Endothelial cell of umbilical vein (primary cell): ENCODE measurements at regions not wholly inside any gene's neighbourhood (a gene's known extent, or its start where the extent isn't known, plus 50 kb on each side); places are given as distances from the start of the nearest gene placed in this dataset.

Experiments used
- BruUV-seq: library from RNA; stranded (reverse); fragments of 400-500 nt; replicated peaks from 2 replicates; lab custom pipeline; 2021; lab: Mats Ljungman, UMichigan
- CTCF ChIA-PET: fragments of 300-600, 350-600 bp; sonication (Branson Sonifier 250); formaldehyde crosslinking; loops from one replicate; lab custom pipeline; 2021; ENCODE audit warnings: antibody characterized with exemption, inconsistent platforms; lab: Charles Lee
- POLR2A ChIA-PET: fragments of 300-600, 350-600 bp; sonication (Branson Sonifier 250); formaldehyde crosslinking; loops from one replicate; lab custom pipeline; 2021; ENCODE audit warnings: antibody characterized with exemption, inconsistent platforms; lab: Charles Lee
- DNase-seq: peaks from one replicate; pipeline ENCODE4 v3.0.0-alpha.2; 2011; ENCODE audit warnings: low read depth, low spot score
- FAIRE-seq: peaks from 2 replicates; lab custom pipeline; 2011; peaks lifted over from hg19 to GRCh38; lab: Jason Lieb, UNC
- H2AFZ ChIP-seq: 2 replicates; pipeline ENCODE4 v1.6.0; 2012; ENCODE audit warnings: low read depth, low read length, control low read depth, inconsistent platforms
- H3K27ac ChIP-seq: 2 replicates; pipeline ENCODE4 v1.5.1; 2011; ENCODE audit warnings: low read depth, mild to moderate bottlenecking, control low read depth, low read length, moderate library complexity; ENCODE audit not compliant: insufficient read depth
- H3K27me3 ChIP-seq, 2 experiments: 2 replicates each; pipeline versions ENCODE4 v1.6.0 to v1.6.1; 2011; ENCODE audit warnings: low read length in 2 of 2, mixed read lengths in 1 of 2; ENCODE audit not compliant: control insufficient read depth in 2 of 2, insufficient read depth in 2 of 2
- H3K36me3 ChIP-seq, 2 experiments: 2 replicates in 1 of 2; 3 replicates in 1 of 2; pipeline ENCODE4 v1.5.1; 2011; ENCODE audit warnings: low read length in 2 of 2, mild to moderate bottlenecking in 1 of 2, moderate library complexity in 1 of 2; ENCODE audit not compliant: control insufficient read depth in 2 of 2, insufficient read depth in 2 of 2; ENCODE audit errors: extremely low read depth in 1 of 2
- H3K4me1 ChIP-seq: 3 replicates; pipeline ENCODE4 v1.5.1; 2011; ENCODE audit warnings: mild to moderate bottlenecking, low read length; ENCODE audit not compliant: control insufficient read depth, insufficient read depth; ENCODE audit errors: extremely low read depth
- H3K4me2 ChIP-seq: 2 replicates; pipeline ENCODE4 v1.6.1; 2011; ENCODE audit warnings: low read length, control low read depth, mixed read lengths; ENCODE audit not compliant: insufficient read depth
- H3K4me3 ChIP-seq, 3 experiments: fragments of 200-600 bp in 1 of 3; sonication (generic), shearing (Covaris generic) in 1 of 3; replicated peaks in 1 of 3; 2 replicates each; pipeline ENCODE4 v1.5.1; 2011 to 2016; ENCODE audit warnings: control low read depth in 3 of 3, low read length in 3 of 3, mild to moderate bottlenecking in 2 of 3, inconsistent platforms in 1 of 3, low read depth in 1 of 3, moderate library complexity in 1 of 3; ENCODE audit not compliant: insufficient read depth in 1 of 3
- H3K79me2 ChIP-seq: 2 replicates; pipeline ENCODE4 v1.6.0; 2012; ENCODE audit warnings: low read length, inconsistent platforms; ENCODE audit not compliant: control insufficient read depth, insufficient read depth
- H3K9ac ChIP-seq: replicated peaks from 2 replicates; pipeline ENCODE3; 2011; ENCODE audit warnings: low read length, control low read depth; ENCODE audit not compliant: insufficient read depth; ENCODE audit errors: extremely low read depth
- H3K9me1 ChIP-seq: replicated peaks from 3 replicates; pipeline ENCODE4 v1.6.0; 2011; ENCODE audit warnings: mild to moderate bottlenecking, low read length; ENCODE audit not compliant: control insufficient read depth, insufficient read depth; ENCODE audit errors: extremely low read depth
- H3K9me3 ChIP-seq: replicated peaks from 2 replicates; pipeline ENCODE4 v1.5.1; 2012; ENCODE audit warnings: low read length, inconsistent platforms; ENCODE audit not compliant: control insufficient read depth, insufficient read depth
- H4K20me1 ChIP-seq: replicated peaks from 2 replicates; pipeline ENCODE3; 2011; ENCODE audit warnings: mild to moderate bottlenecking, low read length; ENCODE audit not compliant: control insufficient read depth, insufficient read depth; ENCODE audit errors: extremely low read depth
- EZH2 ChIP-seq: IDR thresholded peaks from 2 replicates; pipeline ENCODE4 v1.6.1; 2012; ENCODE audit warnings: borderline replicate concordance, low read depth, mild to moderate bottlenecking, moderate library complexity, low read length, inconsistent platforms; ENCODE audit not compliant: severe bottlenecking
- FOS ChIP-seq: IDR thresholded peaks from 2 replicates; pipeline ENCODE4 v1.6.1; 2011; ENCODE audit warnings: mild to moderate bottlenecking, low read length, moderate library complexity, borderline replicate concordance; ENCODE audit not compliant: insufficient read depth
- GATA2 ChIP-seq: IDR thresholded peaks from 2 replicates; pipeline ENCODE4 v1.7.0; 2011; ENCODE audit warnings: low read depth, mild to moderate bottlenecking, moderate library complexity, mixed read lengths, low read length; ENCODE audit not compliant: insufficient read length, insufficient read depth
- JUN ChIP-seq: IDR thresholded peaks from 2 replicates; pipeline ENCODE4 v1.6.1; 2011; ENCODE audit warnings: borderline replicate concordance, low read depth; ENCODE audit not compliant: insufficient read length, insufficient read depth
- MYC ChIP-seq: IDR thresholded peaks from one replicate; pipeline ENCODE4 v1.6.1; 2011; ENCODE audit warnings: mild to moderate bottlenecking, low read depth, low read length
- POLR2A ChIP-seq: IDR thresholded peaks from 2 replicates; pipeline ENCODE4 v1.6.1; 2012; ENCODE audit warnings: low read depth, mild to moderate bottlenecking, control low read depth, low read length
- POLR2AphosphoS5 ChIP-seq: IDR thresholded peaks from 2 replicates; pipeline ENCODE4 v1.6.1; 2012; ENCODE audit warnings: low read depth, mild to moderate bottlenecking, control low read depth, low read length, moderate library complexity; ENCODE audit not compliant: insufficient read depth
- dilution Hi-C: fragments of 300-500 bp; cut with MboI; formaldehyde crosslinking; loops from one replicate; pipeline ENCODE4 v1.15.0; 2019; ENCODE audit warnings: low sequenced_read_pairs; ENCODE audit not compliant: extremely low pct_ligation_motif_present
- intact Hi-C: fragments of 100-400 bp; cut with micrococcal nuclease; formaldehyde crosslinking; loops from one replicate; pipeline ENCODE4 v1.10.0; 2022
- TF ChIP-seq, protein P1 (sequence below): IDR thresholded peaks from 2 replicates; pipeline ENCODE4 v1.6.1; 2011; ENCODE audit not compliant: insufficient read depth, insufficient read length
- TF ChIP-seq, protein P2 (sequence below), 2 donors: IDR thresholded peaks; 1 replicate in 1 of 2; 2 replicates in 1 of 2; pipeline ENCODE4 v1.5.1; 2011; ENCODE audit warnings: low read length in 2 of 2, mild to moderate bottlenecking in 2 of 2, moderate library complexity in 2 of 2, control low read depth in 1 of 2, inconsistent platforms in 1 of 2, low read depth in 1 of 2; ENCODE audit not compliant: insufficient read depth in 1 of 2; ENCODE audit errors: extremely low read depth in 1 of 2

DNA sequence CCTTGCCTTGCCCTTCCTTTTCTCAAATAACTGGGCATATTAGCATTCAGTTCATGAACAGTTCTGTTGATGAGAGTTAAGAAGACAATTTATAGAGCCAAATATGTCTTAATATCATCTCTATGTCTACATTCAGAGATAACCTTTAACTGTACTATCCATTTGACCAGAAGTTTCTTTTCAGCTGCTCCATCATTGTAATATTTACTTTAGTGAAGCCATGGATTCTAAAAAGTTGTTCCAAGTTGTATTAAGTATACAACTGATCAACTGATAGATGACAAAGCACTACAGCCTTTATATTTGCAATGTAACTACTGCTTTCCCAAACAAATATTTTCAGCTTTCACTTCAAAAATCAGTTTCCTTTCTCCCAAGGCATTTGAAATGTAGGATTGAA lies 1252.7 kb downstream of the EPHA7 start:
- Histone ChIP-seq H3K36me3 (no peaks in the 10 kb centered on the region), H3K9ac (no peak overlapping the region), H3K4me3 (no peak overlapping the region), H3K79me2 (no peaks in the 10 kb centered on the region), H3K27ac (no peak overlapping the region), H3K4me2 (no peak overlapping the region), H3K27me3 (no peaks in the 10 kb centered on the region), H2AFZ (no peak overlapping the region), H4K20me1 (no peaks in the 10 kb centered on the region), H3K4me1 (no peaks in the 10 kb centered on the region), H3K9me3 (no peaks in the 10 kb centered on the region), H3K9me1 (no peaks in the 10 kb centered on the region)
- FAIRE-seq (no peak), DNase-seq (no peak)
- POLR2A ChIA-PET: no interaction called here
- CTCF ChIA-PET: no interaction called here
- intact Hi-C loops (no loop called here), dilution Hi-C loops (no loop called here)
- no TSS peak for BruUV-seq
- no peak for TF ChIP-seq POLR2AphosphoS5
- no peak for TF ChIP-seq POLR2A
- TF ChIP-seq, protein P1, sequence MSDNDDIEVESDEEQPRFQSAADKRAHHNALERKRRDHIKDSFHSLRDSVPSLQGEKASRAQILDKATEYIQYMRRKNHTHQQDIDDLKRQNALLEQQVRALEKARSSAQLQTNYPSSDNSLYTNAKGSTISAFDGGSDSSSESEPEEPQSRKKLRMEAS: no peak
- no peak for TF ChIP-seq GATA2
- TF ChIP-seq, protein P2, sequence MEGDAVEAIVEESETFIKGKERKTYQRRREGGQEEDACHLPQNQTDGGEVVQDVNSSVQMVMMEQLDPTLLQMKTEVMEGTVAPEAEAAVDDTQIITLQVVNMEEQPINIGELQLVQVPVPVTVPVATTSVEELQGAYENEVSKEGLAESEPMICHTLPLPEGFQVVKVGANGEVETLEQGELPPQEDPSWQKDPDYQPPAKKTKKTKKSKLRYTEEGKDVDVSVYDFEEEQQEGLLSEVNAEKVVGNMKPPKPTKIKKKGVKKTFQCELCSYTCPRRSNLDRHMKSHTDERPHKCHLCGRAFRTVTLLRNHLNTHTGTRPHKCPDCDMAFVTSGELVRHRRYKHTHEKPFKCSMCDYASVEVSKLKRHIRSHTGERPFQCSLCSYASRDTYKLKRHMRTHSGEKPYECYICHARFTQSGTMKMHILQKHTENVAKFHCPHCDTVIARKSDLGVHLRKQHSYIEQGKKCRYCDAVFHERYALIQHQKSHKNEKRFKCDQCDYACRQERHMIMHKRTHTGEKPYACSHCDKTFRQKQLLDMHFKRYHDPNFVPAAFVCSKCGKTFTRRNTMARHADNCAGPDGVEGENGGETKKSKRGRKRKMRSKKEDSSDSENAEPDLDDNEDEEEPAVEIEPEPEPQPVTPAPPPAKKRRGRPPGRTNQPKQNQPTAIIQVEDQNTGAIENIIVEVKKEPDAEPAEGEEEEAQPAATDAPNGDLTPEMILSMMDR (IDR thresholded peaks at IDR 0.05; ENCODE audit: extremely low read depth in 1 of 2, insufficient read depth in 1 of 2, low read depth in 1 of 2, low read length in 2 of 2): no peak
- no peak for TF ChIP-seq JUN
- no peak for TF ChIP-seq FOS
- TF ChIP-seq MYC: no peak
- TF ChIP-seq EZH2: no peak
